HG03095 (cell line): ENCODE measurements at regions not wholly inside any gene's neighbourhood (a gene's known extent, or its start where the extent isn't known, plus 50 kb on each side); places are given as distances from the start of the nearest gene placed in this dataset.
"Not testable (repeated sequence)": the region's sequence is repeated elsewhere in the genome, so short reads cannot be mapped to it uniquely, and the experiment has no call there.

Experiments used
- ATAC-seq: cut with Tn5 transposase; IDR thresholded peaks from one replicate; pipeline ENCODE4 v1.9.1; 2021; ENCODE audit warnings: moderate library complexity; ENCODE audit not compliant: unreplicated experiment

DNA sequence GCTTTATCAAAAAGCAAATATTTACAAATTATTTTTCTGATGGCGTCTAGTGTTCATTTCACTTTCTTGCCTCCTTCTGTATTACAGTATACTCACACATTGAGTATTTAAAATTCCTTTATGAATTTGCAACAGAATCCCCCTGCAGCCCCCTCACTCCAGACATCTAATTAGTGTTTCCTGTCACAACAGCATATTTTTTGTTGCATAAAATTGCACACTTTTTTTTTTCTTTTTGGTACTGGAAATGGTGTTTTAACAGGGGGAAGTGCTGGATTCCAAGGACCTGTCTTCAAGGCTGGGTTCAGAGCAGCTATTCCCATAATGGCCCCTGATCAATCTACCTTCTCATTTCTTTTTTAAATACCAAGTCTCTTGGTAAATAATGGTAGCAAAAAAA, 184.3 kb upstream of the HMCN1 start:
- no peak for ATAC-seq

DNA sequence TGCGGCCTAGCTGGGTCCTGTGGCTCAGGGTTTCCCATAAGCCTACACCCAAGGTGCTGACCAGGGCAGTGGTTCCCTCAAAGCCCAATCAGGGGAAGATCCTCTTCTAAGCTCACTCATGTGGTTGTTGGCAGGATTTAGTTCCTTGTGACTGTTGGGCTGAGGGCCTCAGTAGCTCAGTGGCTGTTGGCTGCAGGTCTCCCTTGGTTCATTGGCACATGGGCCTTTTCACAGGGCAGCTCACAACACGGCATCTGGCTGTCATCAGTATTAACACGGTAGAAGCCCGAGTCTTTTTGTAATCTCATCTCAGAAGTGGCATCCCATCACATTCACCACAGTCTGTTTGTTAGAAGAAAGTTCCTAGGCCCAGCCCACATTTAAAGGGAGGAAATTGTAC, 188.2 kb upstream of the HMCN1 start:
- ATAC-seq, result no peak

DNA sequence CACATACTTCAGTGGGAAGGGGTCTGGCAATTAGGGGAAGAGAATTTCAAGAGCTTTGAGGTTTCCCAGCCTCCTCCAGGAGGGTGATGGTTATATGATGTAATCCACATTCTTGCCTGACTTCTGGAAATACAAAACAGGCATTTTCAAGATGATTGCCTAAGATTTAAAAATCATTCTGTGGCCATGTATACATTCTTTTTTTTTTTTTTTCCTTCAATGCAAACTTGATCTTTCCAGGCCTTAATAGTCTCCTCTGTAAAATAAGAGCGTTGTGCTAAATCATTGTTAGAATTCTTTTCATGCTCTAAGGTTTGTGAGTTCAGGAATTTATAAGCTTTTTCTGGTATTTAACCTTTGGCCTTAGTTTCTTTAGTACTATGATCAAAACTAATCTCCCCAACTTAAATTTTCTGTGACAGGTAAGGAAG, 192.3 kb upstream of the HMCN1 start:
- no peak for ATAC-seq

DNA sequence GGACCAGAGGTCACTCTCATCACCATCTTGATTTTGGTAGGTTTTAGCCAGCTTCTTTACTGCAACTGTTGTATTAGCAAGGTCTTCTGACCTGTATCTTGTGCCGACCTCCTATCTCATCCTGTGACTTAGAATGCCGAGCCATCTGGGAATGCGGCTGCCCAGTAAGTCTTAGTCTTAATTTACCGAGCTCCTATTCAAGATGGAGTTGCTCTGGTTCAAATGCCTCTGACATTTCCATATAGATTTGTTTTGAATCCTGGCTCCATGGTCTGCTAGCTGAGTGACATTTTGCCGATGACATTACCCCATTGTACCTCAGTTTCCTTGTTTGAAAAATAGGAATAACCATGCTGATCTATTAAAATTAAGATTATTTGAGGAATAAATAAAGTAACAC, 193.9 kb upstream of the HMCN1 start:
- ATAC-seq, result no peak

DNA sequence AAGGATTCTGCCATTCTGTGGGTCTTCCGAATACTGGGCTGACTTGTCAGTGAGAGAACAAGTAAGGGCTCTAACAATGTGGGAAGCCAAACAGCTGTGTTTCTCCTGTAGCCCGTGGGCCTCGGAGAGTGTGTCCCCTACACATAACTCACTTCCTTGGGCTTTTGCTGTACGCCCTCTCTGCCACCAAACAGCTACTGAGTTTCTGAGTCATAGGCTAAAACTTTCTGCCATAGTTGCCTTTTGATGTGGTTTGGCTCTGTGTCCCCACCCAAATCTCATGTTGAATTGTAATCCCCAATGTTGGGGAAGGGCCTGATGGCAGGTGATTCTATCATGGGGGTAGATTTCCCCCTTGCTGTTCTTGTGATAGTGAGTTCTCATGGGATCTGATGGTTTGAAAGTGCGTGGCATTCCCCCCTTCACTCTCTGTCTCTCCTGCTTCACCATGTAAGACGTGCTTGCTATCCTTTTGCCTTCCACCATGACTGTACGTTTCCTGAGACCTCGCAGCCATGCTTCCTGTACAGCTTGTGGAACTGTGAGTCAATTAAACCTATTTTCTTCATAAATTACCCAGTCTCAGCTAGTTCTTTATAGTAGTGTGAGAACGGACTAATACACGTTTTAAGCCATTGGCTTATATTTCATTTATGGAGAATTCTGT, 194.8 kb upstream of the HMCN1 start:
- no peak for ATAC-seq

DNA sequence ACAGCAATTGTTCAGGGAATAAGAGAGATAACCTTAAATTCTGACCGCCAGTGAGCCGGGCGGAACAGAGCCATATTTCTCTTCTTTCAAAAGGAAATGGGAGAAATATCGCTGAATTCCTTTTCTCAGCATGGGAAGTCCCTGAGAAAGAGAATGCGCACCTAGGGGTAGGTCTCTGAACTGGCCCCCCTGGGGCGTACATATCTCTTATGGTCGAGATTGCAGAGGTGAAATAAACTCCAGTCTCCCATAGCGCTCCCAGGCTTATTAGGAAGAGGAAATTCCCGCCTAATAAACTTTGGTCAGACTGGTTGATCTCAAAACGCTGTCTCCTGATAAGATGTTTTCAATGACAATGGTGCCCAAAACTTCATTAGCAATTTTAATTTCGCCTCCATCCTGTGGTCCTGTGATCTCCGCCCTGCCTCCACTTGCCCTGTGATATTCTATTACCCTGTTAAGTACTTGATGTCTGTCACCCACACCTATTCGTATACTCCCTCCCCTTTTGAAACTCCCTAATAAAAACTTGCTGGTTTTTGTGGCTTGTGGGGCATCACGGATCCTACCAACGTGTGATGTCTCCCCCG, 195.8 kb upstream of the HMCN1 start:
- not testable (repeated sequence) for ATAC-seq

DNA sequence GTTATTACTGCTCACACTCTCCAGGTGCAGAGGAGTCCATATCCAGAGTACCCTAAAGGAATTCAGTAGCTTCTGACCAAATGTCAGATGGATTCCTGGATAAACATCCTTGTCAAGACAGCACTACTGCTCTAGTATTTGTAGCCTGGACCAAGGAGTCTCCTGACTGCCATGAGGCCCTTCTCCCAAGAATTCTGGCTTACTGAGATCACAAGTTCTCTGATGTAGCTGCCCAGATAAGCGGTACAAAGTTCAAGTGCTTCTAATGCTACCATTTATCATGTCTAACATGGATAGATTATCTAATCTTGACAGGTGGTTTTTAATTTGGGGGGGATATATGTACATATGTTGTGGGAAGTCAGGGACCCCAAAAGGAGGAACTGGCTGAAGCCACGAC, 196.6 kb upstream of the HMCN1 start:
- ATAC-seq, result no peak

DNA sequence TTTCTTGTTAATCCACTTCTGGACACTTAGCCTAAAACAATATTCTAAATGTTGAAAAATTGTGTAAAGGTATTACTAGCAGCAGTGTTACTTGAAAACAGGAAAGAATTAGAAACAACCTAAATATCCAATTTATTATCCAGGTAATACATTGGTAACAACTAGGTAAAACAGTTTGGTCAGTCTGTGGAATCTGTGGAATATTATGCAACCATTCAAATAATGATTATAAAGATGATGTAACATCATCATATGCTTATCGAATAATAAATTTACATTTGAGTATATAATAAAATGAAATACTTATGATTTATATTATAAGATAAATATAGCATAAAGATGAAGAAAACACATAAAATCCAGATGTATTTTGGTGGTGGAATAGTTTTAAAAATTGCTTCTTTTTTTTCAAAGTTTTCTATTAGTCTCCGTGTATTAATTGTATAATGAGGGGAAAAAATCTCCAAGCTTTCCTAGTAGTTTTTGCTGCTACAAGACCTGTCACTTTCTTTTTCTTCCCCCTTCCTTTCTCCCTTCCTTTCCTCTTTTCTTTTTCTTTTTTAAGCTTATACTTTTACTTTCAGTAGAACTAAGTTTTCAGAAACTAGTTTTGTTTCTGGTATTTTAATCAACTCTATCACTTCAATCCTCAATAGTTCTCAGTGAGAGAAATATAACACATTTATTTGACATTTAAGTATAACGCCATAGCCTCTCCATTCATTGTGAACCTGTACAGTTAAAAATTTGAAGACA, 197.8 kb upstream of the HMCN1 start:
- no peak for ATAC-seq

DNA sequence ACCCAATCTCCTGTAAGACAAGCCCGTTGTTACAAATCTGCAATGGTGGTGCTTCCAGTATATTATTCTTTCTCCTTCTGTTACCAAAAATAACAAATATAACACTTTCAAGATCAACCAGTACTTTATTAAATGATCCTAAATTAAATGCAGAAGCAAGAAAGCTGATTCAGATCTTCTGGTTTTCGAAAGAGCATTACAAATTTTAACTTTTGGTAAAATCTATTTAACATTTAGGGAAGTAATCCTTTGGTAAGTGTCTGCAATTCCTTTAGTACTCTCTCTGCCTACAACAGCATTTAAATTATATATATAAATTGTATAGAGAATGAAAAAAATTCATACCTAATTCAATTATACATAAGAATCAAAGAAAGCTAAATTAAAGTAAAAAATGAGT, 198.6 kb upstream of the HMCN1 start:
- no peak for ATAC-seq

DNA sequence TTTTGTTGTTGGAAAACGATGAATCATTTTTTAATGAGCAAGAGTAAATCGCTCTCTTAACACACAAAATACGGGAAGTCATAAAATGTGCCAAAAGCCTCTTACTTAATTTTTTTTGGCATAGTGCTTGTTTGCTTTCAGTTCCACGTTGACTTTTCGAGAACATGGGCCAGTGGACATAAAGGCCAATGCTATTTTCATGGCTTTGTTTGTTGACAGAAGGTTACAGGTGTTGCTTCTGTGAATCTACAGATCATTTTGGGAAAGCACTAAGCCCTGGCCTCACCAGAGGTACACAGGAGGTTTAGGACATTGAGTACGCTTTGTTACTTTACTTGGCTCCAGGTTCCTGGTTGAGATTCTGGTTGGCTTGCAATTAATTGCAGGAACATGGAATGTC, 199.4 kb upstream of the HMCN1 start:
- no peak for ATAC-seq

DNA sequence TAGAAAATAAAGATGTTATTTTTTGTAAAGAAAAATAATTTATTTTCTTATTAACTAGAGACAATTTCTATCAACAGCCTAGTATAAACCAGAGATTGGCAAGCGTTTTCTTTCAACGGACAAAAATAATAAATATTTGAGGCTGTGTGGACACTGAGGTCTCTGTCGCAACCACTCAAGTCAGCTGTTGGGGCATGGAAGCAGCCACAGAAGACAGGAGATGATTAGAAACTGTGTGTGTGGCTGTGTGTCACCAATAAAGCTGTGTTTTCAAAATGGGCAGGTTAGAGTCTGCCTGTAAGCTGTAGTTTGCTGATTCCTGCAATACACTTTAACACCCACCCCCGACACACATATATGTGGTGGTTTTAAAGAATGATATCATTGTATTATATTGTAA, 200.6 kb upstream of the HMCN1 start:
- no peak for ATAC-seq

DNA sequence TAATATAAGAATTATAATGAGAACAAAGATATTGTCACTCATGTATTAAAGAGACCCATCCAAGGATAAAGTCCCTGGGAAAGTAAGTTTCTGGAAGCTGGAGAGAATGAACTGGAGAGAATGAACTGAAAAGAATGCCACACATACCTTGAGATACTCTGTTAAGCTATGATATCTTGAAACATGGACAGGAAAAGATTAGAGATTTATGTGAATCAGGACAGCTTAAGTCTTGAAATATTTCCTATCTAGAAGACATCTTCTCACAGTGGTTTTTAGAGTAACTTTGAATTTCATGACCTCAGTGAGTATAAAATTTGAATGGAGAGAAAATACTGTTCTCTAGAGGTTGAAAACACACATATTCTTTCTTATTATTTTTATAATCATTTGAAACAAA, 201.3 kb upstream of the HMCN1 start:
- ATAC-seq, result no peak

DNA sequence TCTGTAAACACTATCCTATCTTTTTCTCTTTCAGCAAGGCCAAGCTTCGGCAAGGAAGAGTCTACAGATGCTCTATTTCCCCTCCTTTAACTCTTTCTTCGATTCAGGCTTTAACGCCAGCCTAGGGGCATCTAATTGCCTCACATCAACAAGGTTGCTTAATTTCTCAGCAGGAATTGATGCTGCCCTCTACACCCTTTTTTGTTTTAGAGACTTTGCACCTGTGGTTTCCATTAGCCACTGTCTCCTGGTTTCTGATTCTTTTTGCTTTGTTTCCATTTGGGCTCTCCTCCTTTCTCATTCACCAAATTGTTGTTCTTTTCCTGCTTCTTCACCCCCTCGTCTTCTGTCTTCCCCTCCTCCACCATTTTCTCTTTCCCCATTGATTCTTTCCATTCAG, 202.4 kb upstream of the HMCN1 start:
- no peak for ATAC-seq

DNA sequence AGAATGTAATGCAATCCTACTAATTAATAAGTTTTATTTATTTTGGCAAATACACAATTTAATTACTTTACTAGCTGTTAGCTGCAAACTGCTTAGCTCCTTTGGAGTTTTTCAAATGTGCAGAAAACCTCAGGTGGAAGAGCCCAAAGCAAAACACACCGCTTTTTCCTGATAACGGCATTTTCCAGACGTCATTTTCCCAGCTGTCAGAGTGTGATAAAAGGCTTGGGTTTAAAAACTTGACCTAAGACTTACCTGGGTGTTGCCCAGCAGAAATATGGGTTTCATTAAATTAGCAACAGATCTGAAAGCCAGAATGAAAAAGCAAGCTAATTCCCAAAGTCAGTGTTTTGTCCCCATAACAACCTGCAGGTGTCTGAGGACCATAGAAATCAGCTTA, 204.0 kb upstream of the HMCN1 start:
- no peak for ATAC-seq

DNA sequence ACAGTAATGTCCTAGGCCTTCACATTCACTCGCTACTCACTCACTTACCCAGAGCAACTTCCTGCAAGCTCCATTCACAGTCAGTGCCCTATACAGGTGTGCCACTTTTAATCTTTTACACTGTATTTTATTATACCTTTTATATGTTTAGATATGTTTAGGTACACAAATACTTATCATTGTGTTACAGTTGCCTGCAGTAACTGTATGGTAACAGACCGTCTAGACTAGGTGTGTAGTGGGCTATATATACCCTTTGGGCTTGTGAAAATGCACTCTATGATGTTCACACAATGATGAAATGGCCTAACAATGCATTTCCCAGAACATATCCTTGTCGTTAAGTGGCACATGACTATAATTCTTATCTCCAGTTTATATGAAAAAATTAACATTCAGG, 204.5 kb upstream of the HMCN1 start:
- no peak for ATAC-seq

DNA sequence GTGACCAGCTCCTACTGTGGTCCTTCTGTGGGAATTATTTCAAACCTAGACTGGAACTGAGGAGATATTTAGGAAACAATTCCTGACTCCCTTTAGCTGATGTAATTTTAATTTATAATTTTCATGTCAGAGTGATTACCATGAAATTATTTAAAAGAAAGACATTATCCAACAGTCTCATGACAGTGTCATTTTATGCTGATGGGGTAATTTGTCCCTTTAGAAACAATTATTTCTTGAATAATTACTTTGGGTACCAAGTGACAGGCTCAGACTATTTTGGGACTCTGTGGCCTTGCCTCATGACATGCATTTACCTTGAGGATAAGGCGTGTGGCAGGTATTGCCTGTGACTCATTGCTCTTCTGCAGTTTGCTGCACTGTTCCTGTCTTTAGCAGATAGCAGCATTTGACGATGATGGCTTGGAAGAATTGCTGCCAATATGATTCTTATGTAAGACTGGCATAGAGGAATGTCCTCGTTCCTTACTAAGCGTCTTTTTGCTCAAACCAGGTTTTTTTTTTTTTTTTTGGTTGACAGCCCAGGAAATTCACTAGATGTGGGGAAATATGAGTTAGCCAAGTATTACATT, 206.0 kb upstream of the HMCN1 start:
- no peak for ATAC-seq

DNA sequence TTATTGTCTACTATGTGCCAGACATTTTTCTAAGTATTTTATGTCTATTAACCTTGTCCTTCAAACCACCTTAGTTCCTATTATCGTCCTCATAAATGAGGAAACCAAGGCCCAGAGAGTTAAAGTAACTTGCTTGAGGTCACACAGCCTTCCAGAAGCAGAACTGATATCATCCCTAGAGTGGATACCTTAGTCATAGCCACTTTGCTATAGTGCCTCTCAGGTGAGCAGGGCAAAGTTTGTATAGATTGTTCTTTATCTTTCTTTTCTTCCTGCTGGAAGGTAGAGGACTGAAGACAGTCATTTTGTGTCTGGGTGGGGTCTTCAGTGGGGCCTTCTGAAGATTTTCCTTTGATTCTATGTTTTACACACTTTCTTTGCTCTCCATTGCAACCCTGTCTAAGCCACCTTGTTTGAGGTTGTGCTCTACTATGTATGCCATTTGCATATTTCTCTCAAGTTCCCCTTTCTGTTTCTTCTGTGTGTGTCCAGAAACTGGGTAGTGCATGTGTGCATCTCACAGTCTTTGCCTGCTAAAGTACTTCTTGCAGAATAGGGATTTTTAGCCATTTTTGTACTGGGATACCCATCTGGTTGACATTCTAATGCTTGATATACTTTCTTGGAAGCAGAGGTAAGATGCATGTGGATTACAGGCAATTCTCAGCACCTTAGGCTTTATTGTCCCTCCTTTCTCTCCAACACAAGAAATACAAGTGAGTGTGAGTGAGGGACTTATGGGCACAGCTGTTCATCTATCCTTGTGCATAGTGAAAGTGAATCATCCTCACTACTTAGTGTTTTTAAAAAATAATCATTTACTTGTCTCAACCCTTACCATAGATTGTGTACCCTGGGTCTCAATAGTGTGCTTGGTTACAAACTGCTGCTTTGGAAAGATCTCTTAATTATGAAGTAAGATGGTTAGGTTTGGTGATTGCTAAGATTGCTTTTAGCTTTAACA, 207.6 kb upstream of the HMCN1 start:
- peak; percentile 100 for ATAC-seq

DNA sequence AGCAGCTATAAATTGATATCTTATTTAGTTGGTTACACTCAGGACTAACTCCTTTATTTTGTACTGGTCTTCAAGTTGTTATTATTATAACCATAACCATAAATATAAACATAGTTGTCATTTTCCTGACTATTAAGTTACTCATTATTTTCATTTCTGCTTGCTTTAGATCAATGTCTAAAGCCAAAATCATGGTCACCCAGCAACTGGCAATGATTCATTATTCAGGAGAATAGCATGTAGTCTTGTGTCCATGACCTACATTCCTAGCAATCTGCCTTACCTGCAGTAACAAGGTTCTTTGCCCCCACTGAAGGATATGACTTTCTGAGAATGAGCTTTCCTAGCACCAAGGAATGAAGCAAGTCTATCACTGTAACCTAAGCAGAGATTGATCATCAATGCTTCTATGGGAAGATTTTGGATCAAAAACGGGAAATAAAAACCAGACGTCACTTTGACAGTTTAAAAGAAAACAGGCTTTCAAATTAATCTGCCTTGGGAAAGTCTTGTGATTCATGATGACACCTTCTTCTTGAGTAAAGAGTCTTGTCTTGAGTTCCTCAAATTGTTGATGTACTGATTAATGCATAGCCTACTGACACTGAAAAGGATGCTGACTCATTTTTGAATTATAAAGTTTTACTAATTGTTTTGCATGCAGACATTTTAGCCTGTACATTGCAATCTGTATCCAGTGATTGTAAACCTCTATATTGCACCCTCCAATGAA, 203.3 kb upstream of the IVNS1ABP start:
- ATAC-seq, result peak; percentile 79

DNA sequence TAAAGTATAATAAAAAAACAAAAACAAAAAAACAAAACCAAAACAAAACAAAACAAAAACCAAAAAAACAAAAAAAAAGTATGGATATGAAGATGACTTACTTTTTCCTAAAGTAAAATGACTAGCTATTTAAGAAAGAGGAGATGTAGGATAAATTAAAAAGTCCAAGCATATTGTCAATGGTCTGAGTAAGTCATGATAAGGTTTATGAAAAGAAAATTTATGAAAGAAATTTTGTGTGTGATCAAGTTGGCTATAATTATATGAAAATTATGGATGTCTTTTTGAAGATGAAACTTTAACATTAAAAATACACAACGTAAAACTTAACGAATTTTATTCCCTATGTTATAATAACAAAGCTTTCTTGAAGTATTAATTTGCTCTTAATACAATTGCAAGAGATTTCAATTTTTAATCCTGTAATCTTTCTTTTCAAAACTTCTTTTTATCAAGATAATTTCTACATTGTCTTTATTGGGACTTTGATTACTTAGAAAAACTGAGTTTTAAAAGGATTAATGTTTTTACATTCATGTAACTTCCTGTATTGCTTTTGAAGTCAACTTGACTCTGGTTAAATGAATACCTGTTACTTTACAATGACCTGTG, 200.9 kb upstream of the IVNS1ABP start:
- ATAC-seq, result no peak

DNA sequence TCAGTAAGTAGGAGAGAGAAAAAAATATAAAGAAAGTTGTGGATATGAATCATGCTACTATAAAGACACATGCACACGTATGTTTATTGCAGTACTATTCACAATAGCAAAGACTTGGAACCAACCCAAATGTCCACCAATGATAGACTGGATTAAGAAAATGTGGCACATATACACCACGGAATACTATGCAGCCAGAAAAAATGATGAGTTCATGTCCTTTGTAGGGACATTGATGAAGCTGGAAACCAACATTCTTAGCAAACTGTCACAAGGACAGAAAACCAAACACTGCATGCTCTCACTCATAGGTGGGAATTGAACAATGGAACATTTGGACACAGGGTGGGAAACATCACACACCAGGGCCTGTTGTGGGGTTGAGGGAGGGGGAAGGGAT, 200.3 kb upstream of the IVNS1ABP start:
- ATAC-seq, result not testable (repeated sequence)
